Right lobe of liver (tissue), 6 donors: ENCODE measurements at regions not wholly inside any gene's neighbourhood (a gene's known extent, or its start where the extent isn't known, plus 50 kb on each side); places are given as distances from the start of the nearest gene placed in this dataset.
A peak's percentile ranks its signal among the peaks of the same experiment; 100 is the strongest.

ENCODE experiments used
- ATAC-seq, 4 donors: fragments of 200-7000 bp; cut with Tn5 transposase; one replicate each; pipeline ENCODE4 v1.9.1; 2020; ENCODE audit warnings: mild to moderate bottlenecking in 4 of 4, moderate library complexity in 4 of 4
- DNase-seq, 3 donors: peaks; one replicate each; pipeline ENCODE4 v3.0.0-alpha.2; 2020
- H3K27ac ChIP-seq, 3 donors: fragments of 200-600 bp; one replicate each; pipeline ENCODE4 v1.8.0; 2022
- H3K27me3 ChIP-seq, 2 donors: fragments of 200-600 bp; one replicate each; pipeline ENCODE4 v1.8.0; 2022
- H3K36me3 ChIP-seq, 4 donors: fragments of 200-600 bp; sonication (generic) in 1 of 4; one replicate each; pipeline versions ENCODE4 v1.5.1 to v1.8.0; 2017 to 2022; ENCODE audit warnings: control low read depth in 1 of 4
- H3K4me1 ChIP-seq, 4 donors: fragments of 200-600 bp; sonication (generic) in 1 of 4; one replicate each; pipeline versions ENCODE4 v1.5.1 to v1.8.0; 2017 to 2022; ENCODE audit warnings: control low read depth in 1 of 4
- H3K4me3 ChIP-seq, 3 donors: fragments of 200-600 bp; one replicate each; pipeline ENCODE4 v1.8.0; 2022
- H3K9me3 ChIP-seq, 4 donors: fragments of 200-600 bp; sonication (generic) in 1 of 4; one replicate each; pipeline versions ENCODE4 v1.5.1 to v1.8.0; 2017 to 2022; ENCODE audit warnings: control low read depth in 1 of 4
- CTCF ChIP-seq, 4 donors: fragments of 200-600 bp in 3 of 4; fragments of 450-650 bp in 1 of 4; IDR thresholded peaks; one replicate each; pipeline versions ENCODE4 v1.5.1 to v1.8.0; 2016 to 2022; ENCODE audit warnings: antibody characterized with exemption in 4 of 4, mild to moderate bottlenecking in 2 of 4
- POLR2A ChIP-seq: fragments of 450-650 bp; IDR thresholded peaks from one replicate; pipeline ENCODE4 v1.6.1; 2017; ENCODE audit warnings: antibody characterized with exemption, mild to moderate bottlenecking
- WGBS: methylation state at CpG from one replicate; pipeline ENCODE4 v1.1.6; 2018; ENCODE audit warnings: low coverage, low lambda C conversion rate; ENCODE audit not compliant: insufficient coverage; ENCODE audit errors: missing lambda C conversion rate; 5-methylcytosine and 5-hydroxymethylcytosine counted together
- intact Hi-C, 2 donors: fragments of 100-400 bp; cut with DNase I; formaldehyde crosslinking; loops; one replicate each; pipeline versions ENCODE4 v1.11.2 to v1.14.1; 2022
- donor health status: DM: no; HTN: yes; CAD: no.
- donor health status: DM: no; HTN: no; CAD: no.
- donor health status: DM: no; HTN: no; CAD: no.
- donor health status: DM: no; HTN: yes; CAD: no.
- donor health status: DM: no; HTN: yes; CAD: no.

DNA sequence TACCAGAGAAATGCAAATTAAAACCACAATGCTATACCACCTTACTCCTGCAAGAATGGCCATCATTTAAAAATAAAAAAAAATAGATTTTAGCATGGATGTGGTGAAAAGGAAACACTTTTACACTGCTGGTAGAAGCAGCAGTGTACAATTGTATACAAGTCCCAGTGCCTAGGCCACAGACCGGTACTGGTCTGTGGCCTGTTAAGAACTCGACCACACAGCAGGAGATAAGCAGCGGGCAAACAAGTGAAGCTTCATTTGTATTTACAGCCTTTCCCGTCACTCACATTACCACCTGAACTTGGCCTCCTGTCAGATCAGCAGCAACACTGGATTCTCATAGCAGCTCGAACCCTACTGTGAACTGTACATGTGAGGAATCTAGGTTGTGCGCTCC is 60.7 kb upstream of the DSC1 start:
- TF ChIP-seq POLR2A (no peak), CTCF (IDR thresholded peaks at IDR 0.05) (no peak)
- Histone ChIP-seq H3K9me3 (no peaks in the 10 kb centered on the region), H3K27ac (no peak overlapping the region), H3K27me3 (no peaks in the 10 kb centered on the region), H3K36me3 (no peaks in the 10 kb centered on the region), H3K4me1 (peaks cover 0 to 10% (median 3%) of the 10 kb centered on the region in 4 donors), H3K4me3 (no peak overlapping the region)
- intact Hi-C loops, result no loop called here
- ATAC-seq (no peak), DNase-seq (no peak)
- WGBS, result 90% methylated on average over 5 of the region's 6 CpGs

GRCh38 chr18:31225668-31226067 is 63.0 kb upstream of the DSC1 start:
- Histone ChIP-seq H3K27ac (no peak overlapping the region), H3K9me3 (no peaks in the 10 kb centered on the region), H3K4me1 (peaks cover 0 to 28% (median 3%) of the 10 kb centered on the region in 4 donors), H3K27me3 (no peaks in the 10 kb centered on the region), H3K4me3 (no peak overlapping the region), H3K36me3 (no peaks in the 10 kb centered on the region)
- peak in 1 of 4 donors; percentile 5 for ATAC-seq
- DNase-seq, result no peak
- intact Hi-C loops, result no loop called here
- WGBS, result 40% methylated on average over 5 of the region's 5 CpGs
- TF ChIP-seq CTCF (IDR thresholded peaks at IDR 0.05) (no peak), POLR2A (no peak)

- peak overlapping the region in 2 of 3 donors; percentile 64 to 82 for H3K27ac ChIP-seq
- TF ChIP-seq CTCF (IDR thresholded peaks at IDR 0.05), result no peak
- TF ChIP-seq POLR2A, result no peak
- H3K36me3 ChIP-seq, result no peaks in the 10 kb centered on the region
- H3K9me3 ChIP-seq, result no peaks in the 10 kb centered on the region
- H3K27me3 ChIP-seq, result no peaks in the 10 kb centered on the region
- H3K4me3 ChIP-seq, result peak overlapping the region in 2 of 3 donors; percentile 45 to 51
- DNase-seq, result no peak
- H3K4me1 ChIP-seq, result peaks cover 0 to 46% (median 6%) of the 10 kb centered on the region in 4 donors
- intact Hi-C loops, result no loop called here
- ATAC-seq, result peak; percentile 69 to 88 (median 78)
- 86% methylated on average over 1 of the region's 1 CpG for WGBS
Measured at GRCh38 chr18:31227497-31228229, 65.0 kb upstream of the DSC1 start.

GRCh38 chr18:31229829-31230228 is 67.2 kb upstream of the DSC1 start:
- WGBS, result 27% methylated on average over 2 of the region's 2 CpGs
- no peaks in the 10 kb centered on the region for H3K9me3 ChIP-seq
- intact Hi-C loops, result no loop called here
- H3K27me3 ChIP-seq, result no peaks in the 10 kb centered on the region
- no peak overlapping the region for H3K4me3 ChIP-seq
- peak overlapping the region; percentile 17 to 82 (median 28) for H3K27ac ChIP-seq
- TF ChIP-seq CTCF (IDR thresholded peaks at IDR 0.05), result no peak
- no peak for TF ChIP-seq POLR2A
- peaks cover 0 to 50% (median 12%) of the 10 kb centered on the region in 4 donors for H3K4me1 ChIP-seq
- DNase-seq (no peak), ATAC-seq (no peak)
- no peaks in the 10 kb centered on the region for H3K36me3 ChIP-seq
